Liver (tissue), 7 donors: ENCODE measurements at regions not wholly inside any gene's neighbourhood (a gene's known extent, or its start where the extent isn't known, plus 50 kb on each side); places are given as distances from the start of the nearest gene placed in this dataset.

ENCODE experiments used
- DNase-seq: peaks from one replicate; pipeline ENCODE4 v3.0.0-alpha.2; 2017; ENCODE audit warnings: low spot score
- H3K27ac ChIP-seq, 2 donors: one replicate each; pipeline ENCODE4 v1.7.0; 2013; ENCODE audit warnings: inconsistent platforms in 2 of 2, low read length in 2 of 2, control low read depth in 1 of 2, low read depth in 1 of 2, mild to moderate bottlenecking in 1 of 2
- H3K27me3 ChIP-seq, 4 donors: one replicate each; pipeline versions ENCODE4 v1.6.1 to v1.7.0; 2013; ENCODE audit warnings: low read length in 3 of 4, inconsistent platforms in 1 of 4, mild to moderate bottlenecking in 1 of 4, moderate library complexity in 1 of 4; ENCODE audit not compliant: control insufficient read depth in 4 of 4, insufficient read depth in 4 of 4
- H3K36me3 ChIP-seq, 4 donors: one replicate each; pipeline versions ENCODE4 v1.6.1 to v1.7.0; 2013; ENCODE audit warnings: low read length in 3 of 4, mild to moderate bottlenecking in 3 of 4, low read depth in 1 of 4, moderate library complexity in 1 of 4; ENCODE audit not compliant: control insufficient read depth in 4 of 4, insufficient read depth in 3 of 4
- H3K4me1 ChIP-seq, 4 donors: one replicate each; pipeline versions ENCODE4 v1.6.1 to v1.7.0; 2013; ENCODE audit warnings: low read length in 3 of 4, mild to moderate bottlenecking in 3 of 4, moderate library complexity in 1 of 4; ENCODE audit not compliant: control insufficient read depth in 4 of 4, insufficient read depth in 4 of 4
- H3K4me3 ChIP-seq, 3 donors: one replicate each; pipeline versions ENCODE4 v1.6.1 to v1.7.0; 2013; ENCODE audit warnings: low read length in 3 of 3, control low read depth in 1 of 3, low read depth in 1 of 3, mild to moderate bottlenecking in 1 of 3
- H3K9ac ChIP-seq, 2 donors: one replicate each; pipeline ENCODE4 v1.7.0; 2013; ENCODE audit warnings: low read length in 2 of 2, mild to moderate bottlenecking in 2 of 2, moderate library complexity in 2 of 2, control low read depth in 1 of 2, low read depth in 1 of 2
- H3K9me3 ChIP-seq, 4 donors: one replicate each; pipeline versions ENCODE4 v1.6.1 to v1.7.0; 2013; ENCODE audit warnings: low read length in 3 of 4; ENCODE audit not compliant: control insufficient read depth in 4 of 4
- EGR1 ChIP-seq, 2 donors: IDR thresholded peaks; 2 replicates each; pipeline ENCODE4 v1.6.1; 2016 to 2018; ENCODE audit warnings: antibody characterized with exemption in 2 of 2, low read depth in 2 of 2
- FOXA1 ChIP-seq: IDR thresholded peaks from 2 replicates; pipeline ENCODE4 v1.6.1; 2016; ENCODE audit warnings: antibody characterized with exemption
- FOXA2 ChIP-seq: IDR thresholded peaks from 2 replicates; pipeline ENCODE4 v1.6.1; 2016; ENCODE audit warnings: antibody characterized with exemption
- GABPA ChIP-seq, 2 donors: IDR thresholded peaks in 1 of 2; conservative IDR thresholded peaks in 1 of 2; 2 replicates each; pipeline ENCODE4 v1.6.1; 2016; ENCODE audit warnings: antibody characterized with exemption in 2 of 2, mild to moderate bottlenecking in 1 of 2, moderate library complexity in 1 of 2
- HNF4A ChIP-seq, 2 donors: conservative IDR thresholded peaks; 2 replicates each; pipeline ENCODE4 v1.6.1; 2016; ENCODE audit warnings: antibody characterized with exemption in 2 of 2, mild to moderate bottlenecking in 2 of 2
- HNF4G ChIP-seq: IDR thresholded peaks from 2 replicates; pipeline ENCODE4 v1.6.1; 2016; ENCODE audit warnings: antibody characterized with exemption
- JUND ChIP-seq, 2 donors: IDR thresholded peaks; 2 replicates each; pipeline ENCODE4 v1.6.1; 2016; ENCODE audit warnings: antibody characterized with exemption in 2 of 2
- NR2F2 ChIP-seq: IDR thresholded peaks from 2 replicates; pipeline ENCODE4 v1.6.1; 2016; ENCODE audit warnings: antibody characterized with exemption
- RAD21 ChIP-seq, 2 donors: IDR thresholded peaks; 2 replicates each; pipeline ENCODE4 v1.6.1; 2016; ENCODE audit warnings: antibody characterized with exemption in 2 of 2, mild to moderate bottlenecking in 2 of 2
- TAF1 ChIP-seq: conservative IDR thresholded peaks from 2 replicates; pipeline ENCODE4 v1.6.1; 2016; ENCODE audit warnings: antibody characterized with exemption, mild to moderate bottlenecking
- YY1 ChIP-seq: IDR thresholded peaks from 2 replicates; pipeline ENCODE4 v1.6.1; 2016; ENCODE audit warnings: antibody characterized with exemption, mild to moderate bottlenecking
- WGBS: extraction: QIAGEN DNeasy Blood & Tissue Kit; methylation state at CpG from one replicate; pipeline ENCODE4 v1.1.7; 2013; 5-methylcytosine and 5-hydroxymethylcytosine counted together
- TF ChIP-seq, protein P1 (sequence below): IDR thresholded peaks from 2 replicates; pipeline ENCODE4 v1.6.1; 2016; ENCODE audit warnings: antibody characterized with exemption
- TF ChIP-seq, protein P2 (sequence below): IDR thresholded peaks from 2 replicates; pipeline ENCODE4 v1.6.1; 2016; ENCODE audit warnings: antibody characterized with exemption
- TF ChIP-seq, protein P3 (sequence below): IDR thresholded peaks from 2 replicates; pipeline ENCODE4 v1.6.1; 2016; ENCODE audit warnings: antibody characterized with exemption
- TF ChIP-seq, protein P4 (sequence below): IDR thresholded peaks from 2 replicates; pipeline ENCODE4 v1.6.1; 2016; ENCODE audit warnings: antibody characterized with exemption, mild to moderate bottlenecking
- donor health status: healthy.
- donor health status: healthy.
- donor health status: healthy.
- donor health status: healthy.

DNA sequence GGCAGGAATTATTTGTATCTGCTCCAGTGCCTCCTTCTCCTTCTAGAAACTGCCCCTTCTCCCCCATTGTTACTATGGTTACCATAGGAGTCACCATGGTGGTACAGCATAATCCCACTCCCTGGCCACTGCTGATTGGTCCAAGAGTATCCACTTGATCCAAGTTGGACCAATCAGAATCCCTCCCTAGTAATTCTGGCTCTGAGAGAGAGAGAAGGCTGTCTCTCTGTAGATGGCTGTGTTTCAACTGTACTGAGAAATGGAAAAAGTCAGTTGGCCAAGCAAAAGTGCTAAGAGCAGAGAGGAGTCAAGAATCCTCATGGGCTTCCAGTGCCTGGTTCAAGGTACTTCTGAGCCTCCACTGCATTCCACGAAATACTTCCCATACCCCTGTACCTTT is 120.6 kb upstream of the SPATA12 start:
- no peak overlapping the region for H3K4me3 ChIP-seq
- no peaks in the 10 kb centered on the region for H3K36me3 ChIP-seq
- H3K27ac ChIP-seq, result no peak overlapping the region
- DNase-seq, result no peak
- 91% methylated on average over 1 of the region's 1 CpG for WGBS
- H3K4me1 ChIP-seq, result no peaks in the 10 kb centered on the region
- no peak overlapping the region for H3K9ac ChIP-seq
- no peak for TF ChIP-seq HNF4G
- no peak for TF ChIP-seq FOXA1
- no peak for TF ChIP-seq GABPA (IDR thresholded peaks at IDR 0.05 in 1 of 2, conservative IDR thresholded peaks at IDR 0.05 in 1 of 2)
- no peak for TF ChIP-seq HNF4A (conservative IDR thresholded peaks at IDR 0.05)
- TF ChIP-seq JUND (IDR thresholded peaks at IDR 0.05), result no peak
- no peak for TF ChIP-seq TAF1
- TF ChIP-seq YY1, result no peak
- no peaks in the 10 kb centered on the region for H3K27me3 ChIP-seq
- H3K9me3 ChIP-seq, result peaks cover 0 to 1% (median 0%) of the 10 kb centered on the region in 4 donors

DNA sequence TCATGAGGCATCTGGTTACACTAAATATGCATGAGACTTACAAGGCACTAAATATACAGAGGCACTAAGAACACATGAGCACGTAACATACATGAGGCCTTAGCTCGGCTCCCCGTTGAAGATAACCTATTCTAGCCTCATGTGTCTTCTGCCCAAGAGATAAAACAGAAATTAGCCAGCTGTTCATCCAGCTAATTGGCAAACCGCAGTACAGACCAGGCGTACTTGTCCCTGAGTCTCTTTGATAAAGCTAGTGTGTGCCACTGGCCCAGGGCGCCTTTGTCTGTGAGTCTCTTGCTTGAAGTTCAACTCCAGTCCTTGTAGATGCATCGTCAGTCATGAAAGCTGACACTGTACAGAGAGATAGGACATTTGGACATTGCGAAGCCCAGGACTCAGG is 121.9 kb upstream of the SPATA12 start:
- Histone ChIP-seq H3K9me3 (no peaks in the 10 kb centered on the region), H3K27ac (no peak overlapping the region), H3K27me3 (no peaks in the 10 kb centered on the region), H3K4me1 (no peaks in the 10 kb centered on the region), H3K4me3 (no peak overlapping the region), H3K36me3 (no peaks in the 10 kb centered on the region), H3K9ac (no peak overlapping the region)
- 86% methylated on average over 8 of the region's 8 CpGs for WGBS
- TF ChIP-seq YY1, result no peak
- no peak for TF ChIP-seq RAD21 (IDR thresholded peaks at IDR 0.05)
- TF ChIP-seq FOXA2, result no peak
- TF ChIP-seq, protein P1, sequence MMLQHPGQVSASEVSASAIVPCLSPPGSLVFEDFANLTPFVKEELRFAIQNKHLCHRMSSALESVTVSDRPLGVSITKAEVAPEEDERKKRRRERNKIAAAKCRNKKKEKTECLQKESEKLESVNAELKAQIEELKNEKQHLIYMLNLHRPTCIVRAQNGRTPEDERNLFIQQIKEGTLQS, result no peak
- no peak for TF ChIP-seq JUND (IDR thresholded peaks at IDR 0.05)
- no peak for TF ChIP-seq NR2F2
- TF ChIP-seq HNF4A (conservative IDR thresholded peaks at IDR 0.05), result no peak
- no peak for TF ChIP-seq TAF1
- TF ChIP-seq, protein P2, sequence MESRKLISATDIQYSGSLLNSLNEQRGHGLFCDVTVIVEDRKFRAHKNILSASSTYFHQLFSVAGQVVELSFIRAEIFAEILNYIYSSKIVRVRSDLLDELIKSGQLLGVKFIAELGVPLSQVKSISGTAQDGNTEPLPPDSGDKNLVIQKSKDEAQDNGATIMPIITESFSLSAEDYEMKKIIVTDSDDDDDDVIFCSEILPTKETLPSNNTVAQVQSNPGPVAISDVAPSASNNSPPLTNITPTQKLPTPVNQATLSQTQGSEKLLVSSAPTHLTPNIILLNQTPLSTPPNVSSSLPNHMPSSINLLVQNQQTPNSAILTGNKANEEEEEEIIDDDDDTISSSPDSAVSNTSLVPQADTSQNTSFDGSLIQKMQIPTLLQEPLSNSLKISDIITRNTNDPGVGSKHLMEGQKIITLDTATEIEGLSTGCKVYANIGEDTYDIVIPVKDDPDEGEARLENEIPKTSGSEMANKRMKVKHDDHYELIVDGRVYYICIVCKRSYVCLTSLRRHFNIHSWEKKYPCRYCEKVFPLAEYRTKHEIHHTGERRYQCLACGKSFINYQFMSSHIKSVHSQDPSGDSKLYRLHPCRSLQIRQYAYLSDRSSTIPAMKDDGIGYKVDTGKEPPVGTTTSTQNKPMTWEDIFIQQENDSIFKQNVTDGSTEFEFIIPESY, result no peak
- TF ChIP-seq, protein P3, sequence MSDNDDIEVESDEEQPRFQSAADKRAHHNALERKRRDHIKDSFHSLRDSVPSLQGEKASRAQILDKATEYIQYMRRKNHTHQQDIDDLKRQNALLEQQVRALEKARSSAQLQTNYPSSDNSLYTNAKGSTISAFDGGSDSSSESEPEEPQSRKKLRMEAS, result no peak
- TF ChIP-seq GABPA (IDR thresholded peaks at IDR 0.05 in 1 of 2, conservative IDR thresholded peaks at IDR 0.05 in 1 of 2), result no peak
- no peak for TF ChIP-seq FOXA1
- TF ChIP-seq, protein P4, sequence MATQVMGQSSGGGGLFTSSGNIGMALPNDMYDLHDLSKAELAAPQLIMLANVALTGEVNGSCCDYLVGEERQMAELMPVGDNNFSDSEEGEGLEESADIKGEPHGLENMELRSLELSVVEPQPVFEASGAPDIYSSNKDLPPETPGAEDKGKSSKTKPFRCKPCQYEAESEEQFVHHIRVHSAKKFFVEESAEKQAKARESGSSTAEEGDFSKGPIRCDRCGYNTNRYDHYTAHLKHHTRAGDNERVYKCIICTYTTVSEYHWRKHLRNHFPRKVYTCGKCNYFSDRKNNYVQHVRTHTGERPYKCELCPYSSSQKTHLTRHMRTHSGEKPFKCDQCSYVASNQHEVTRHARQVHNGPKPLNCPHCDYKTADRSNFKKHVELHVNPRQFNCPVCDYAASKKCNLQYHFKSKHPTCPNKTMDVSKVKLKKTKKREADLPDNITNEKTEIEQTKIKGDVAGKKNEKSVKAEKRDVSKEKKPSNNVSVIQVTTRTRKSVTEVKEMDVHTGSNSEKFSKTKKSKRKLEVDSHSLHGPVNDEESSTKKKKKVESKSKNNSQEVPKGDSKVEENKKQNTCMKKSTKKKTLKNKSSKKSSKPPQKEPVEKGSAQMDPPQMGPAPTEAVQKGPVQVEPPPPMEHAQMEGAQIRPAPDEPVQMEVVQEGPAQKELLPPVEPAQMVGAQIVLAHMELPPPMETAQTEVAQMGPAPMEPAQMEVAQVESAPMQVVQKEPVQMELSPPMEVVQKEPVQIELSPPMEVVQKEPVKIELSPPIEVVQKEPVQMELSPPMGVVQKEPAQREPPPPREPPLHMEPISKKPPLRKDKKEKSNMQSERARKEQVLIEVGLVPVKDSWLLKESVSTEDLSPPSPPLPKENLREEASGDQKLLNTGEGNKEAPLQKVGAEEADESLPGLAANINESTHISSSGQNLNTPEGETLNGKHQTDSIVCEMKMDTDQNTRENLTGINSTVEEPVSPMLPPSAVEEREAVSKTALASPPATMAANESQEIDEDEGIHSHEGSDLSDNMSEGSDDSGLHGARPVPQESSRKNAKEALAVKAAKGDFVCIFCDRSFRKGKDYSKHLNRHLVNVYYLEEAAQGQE, result no peak
- TF ChIP-seq EGR1 (IDR thresholded peaks at IDR 0.05; ENCODE audit: low read depth in 2 of 2), result no peak
- no peak for DNase-seq
